ENCODE measurements at regions not wholly inside any gene's neighbourhood (a gene's known extent, or its start where the extent isn't known, plus 50 kb on each side); places are given as distances from the start of the nearest gene placed in this dataset.

GRCh38 chr11:70733327-70734325, 335.3 kb downstream of the CTTN start:
- CTCF ChIA-PET, result no interaction called here
- TF ChIP-seq FOXK2 (IDR thresholded peaks at IDR 0.05) (no peak), L3MBTL2 (conservative IDR thresholded peaks at IDR 0.05) (no peak), NFRKB (IDR thresholded peaks at IDR 0.05) (no peak), TARDBP (IDR thresholded peaks at IDR 0.05) (no peak), SUZ12 (IDR thresholded peaks at IDR 0.05) (no peak), FOXA1 (IDR thresholded peaks at IDR 0.05) (no peak), LEF1 (IDR thresholded peaks at IDR 0.05; ENCODE audit: borderline replicate concordance) (no peak), CTBP1 (IDR thresholded peaks at IDR 0.05; ENCODE audit: borderline replicate concordance) (no peak), FOXM1 (IDR thresholded peaks at IDR 0.05; ENCODE audit: borderline replicate concordance) (no peak), ARNT (IDR thresholded peaks at IDR 0.05) (no peak), ZNF384 (IDR thresholded peaks at IDR 0.05) (no peak), ELF4 (IDR thresholded peaks at IDR 0.05) (no peak), SP1 (IDR thresholded peaks at IDR 0.05) (no peak), HDGF (IDR thresholded peaks at IDR 0.05; ENCODE audit: borderline replicate concordance) (no peak), BHLHE40 (IDR thresholded peaks at IDR 0.05; ENCODE audit: borderline replicate concordance) (no peak)
- TF ChIP-seq, protein P1, sequence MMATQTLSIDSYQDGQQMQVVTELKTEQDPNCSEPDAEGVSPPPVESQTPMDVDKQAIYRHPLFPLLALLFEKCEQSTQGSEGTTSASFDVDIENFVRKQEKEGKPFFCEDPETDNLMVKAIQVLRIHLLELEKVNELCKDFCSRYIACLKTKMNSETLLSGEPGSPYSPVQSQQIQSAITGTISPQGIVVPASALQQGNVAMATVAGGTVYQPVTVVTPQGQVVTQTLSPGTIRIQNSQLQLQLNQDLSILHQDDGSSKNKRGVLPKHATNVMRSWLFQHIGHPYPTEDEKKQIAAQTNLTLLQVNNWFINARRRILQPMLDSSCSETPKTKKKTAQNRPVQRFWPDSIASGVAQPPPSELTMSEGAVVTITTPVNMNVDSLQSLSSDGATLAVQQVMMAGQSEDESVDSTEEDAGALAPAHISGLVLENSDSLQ (IDR thresholded peaks at IDR 0.05), result no peak
- no peak for DNase-seq (ENCODE audit: extremely low spot score)
- POLR2A ChIA-PET, result no interaction called here

DNA sequence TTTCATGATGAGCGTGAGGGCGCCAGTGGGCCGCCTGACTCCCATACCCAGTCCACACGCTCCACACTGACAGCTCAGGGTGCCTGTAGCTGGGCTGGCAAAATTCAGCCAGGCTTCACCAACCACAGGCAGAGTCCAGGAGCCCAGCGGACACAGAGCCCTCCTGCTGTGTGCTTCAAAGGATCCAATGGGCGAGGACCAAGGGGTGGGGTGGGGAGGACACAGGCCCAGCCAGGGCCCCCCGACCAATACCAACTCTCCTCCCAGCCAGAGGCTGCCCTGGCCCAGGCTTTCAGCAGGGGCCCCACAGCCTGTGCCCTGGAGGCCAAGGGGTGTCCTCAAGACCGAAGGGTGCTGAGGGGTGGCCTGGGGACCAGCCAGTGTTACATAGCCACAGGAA, 336.1 kb downstream of the CTTN start:
- ChIA-PET CTCF (no interaction called here), POLR2A (no interaction called here)
- DNase-seq (ENCODE audit: extremely low spot score), result no peak
- TF ChIP-seq SUZ12 (IDR thresholded peaks at IDR 0.05) (no peak), L3MBTL2 (conservative IDR thresholded peaks at IDR 0.05) (no peak), ELF4 (IDR thresholded peaks at IDR 0.05) (no peak), BHLHE40 (IDR thresholded peaks at IDR 0.05; ENCODE audit: borderline replicate concordance) (no peak), TARDBP (IDR thresholded peaks at IDR 0.05) (no peak), FOXK2 (IDR thresholded peaks at IDR 0.05) (no peak), CTBP1 (IDR thresholded peaks at IDR 0.05; ENCODE audit: borderline replicate concordance) (no peak), SP1 (IDR thresholded peaks at IDR 0.05) (no peak), FOXA1 (IDR thresholded peaks at IDR 0.05) (no peak), ZNF384 (IDR thresholded peaks at IDR 0.05) (no peak)
- TF ChIP-seq, protein P1 (IDR thresholded peaks at IDR 0.05), result no peak

DNA sequence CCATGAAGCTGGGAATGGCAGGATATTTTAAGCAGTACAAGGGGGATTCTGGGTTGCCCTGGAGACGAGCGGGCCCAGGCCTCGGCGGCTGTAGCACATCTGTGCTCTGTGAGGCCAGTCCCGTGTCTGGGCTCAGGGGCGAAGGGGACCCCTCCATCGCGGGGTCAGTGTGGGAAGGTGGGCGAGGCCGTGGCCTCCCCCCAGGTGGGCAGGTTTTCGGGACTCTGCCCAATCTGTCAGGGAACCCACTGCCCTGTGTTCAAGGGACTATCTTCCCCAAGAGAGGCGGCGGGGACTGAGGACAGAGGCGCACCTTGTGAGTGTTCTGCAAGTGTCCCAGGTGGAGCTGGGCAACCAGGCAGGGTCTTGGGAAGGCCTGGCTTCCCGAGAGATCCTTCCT, 336.6 kb downstream of the CTTN start:
- TF ChIP-seq SUZ12 (IDR thresholded peaks at IDR 0.05) (no peak), ARNT (IDR thresholded peaks at IDR 0.05) (no peak), TARDBP (IDR thresholded peaks at IDR 0.05) (no peak), FOXK2 (IDR thresholded peaks at IDR 0.05) (no peak)
- ChIA-PET POLR2A (no interaction called here), CTCF (no interaction called here)
- DNase-seq (ENCODE audit: extremely low spot score), result no peak

GRCh38 chr11:70735976-70736375, 337.6 kb downstream of the CTTN start:
- CTCF ChIA-PET, result interaction anchor here (0.6 kb wide), 1 partner anchor 175 kb away, joined by 8 read pairs; no protein-coding TSS in a partner anchor
- POLR2A ChIA-PET, result no interaction called here

GRCh38 chr11:70736461-70736860, 338.1 kb downstream of the CTTN start:
- TF ChIP-seq SP1 (IDR thresholded peaks at IDR 0.05) (no peak), ELF4 (IDR thresholded peaks at IDR 0.05) (no peak)
- ChIA-PET POLR2A (no interaction called here), CTCF (no interaction called here)
- no peak for DNase-seq (ENCODE audit: extremely low spot score)

More at GRCh38 chr11:70735976-70736375, 337.6 kb downstream of the CTTN start:
- TF ChIP-seq L3MBTL2 (conservative IDR thresholded peaks at IDR 0.05), result no peak
- DNase-seq (ENCODE audit: extremely low spot score), result no peak

DNA sequence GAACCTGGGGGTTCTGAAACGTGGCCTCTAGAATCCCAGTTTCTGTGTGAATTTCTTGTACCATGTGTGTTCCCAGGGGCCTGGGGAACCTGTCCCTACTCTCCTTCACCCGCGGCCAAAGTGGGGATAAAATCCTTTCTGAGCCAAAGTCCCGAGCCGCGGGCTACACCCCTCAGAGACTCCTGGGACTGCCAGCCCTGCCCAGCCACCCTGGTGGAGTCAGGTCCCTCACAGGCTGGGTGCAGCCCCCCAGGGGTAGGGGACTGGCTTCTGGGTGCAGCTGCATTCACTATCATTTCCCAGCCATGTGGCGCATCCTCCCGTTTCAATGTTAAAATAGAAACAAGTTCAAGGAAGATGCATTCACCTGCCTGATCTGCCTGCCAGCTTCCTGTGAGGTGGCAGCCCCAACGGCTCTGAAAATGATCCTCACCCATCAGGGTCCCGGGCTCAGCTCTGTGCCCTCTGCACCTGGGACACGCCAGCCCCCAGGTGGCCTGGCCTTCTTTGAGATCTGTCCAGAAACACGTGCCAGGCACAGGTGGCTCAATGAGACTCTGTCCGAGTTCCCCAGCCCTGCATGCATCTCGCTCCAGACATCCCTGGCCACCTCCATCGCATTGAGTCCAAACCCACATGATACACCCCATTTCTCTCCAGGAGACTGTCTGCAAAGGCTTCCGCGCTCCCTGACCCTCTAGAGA, 338.8 kb downstream of the CTTN start:
- DNase-seq (ENCODE audit: extremely low spot score), result no peak
- POLR2A ChIA-PET, result no interaction called here
- CTCF ChIA-PET, result no interaction called here
- no peak for TF ChIP-seq NFRKB (IDR thresholded peaks at IDR 0.05)
- no peak for TF ChIP-seq HDGF (IDR thresholded peaks at IDR 0.05; ENCODE audit: borderline replicate concordance)
- no peak for TF ChIP-seq L3MBTL2 (conservative IDR thresholded peaks at IDR 0.05)
- TF ChIP-seq SUZ12 (IDR thresholded peaks at IDR 0.05), result no peak
- no peak for TF ChIP-seq ELF4 (IDR thresholded peaks at IDR 0.05)
- TF ChIP-seq ZNF384 (IDR thresholded peaks at IDR 0.05), result no peak

DNA sequence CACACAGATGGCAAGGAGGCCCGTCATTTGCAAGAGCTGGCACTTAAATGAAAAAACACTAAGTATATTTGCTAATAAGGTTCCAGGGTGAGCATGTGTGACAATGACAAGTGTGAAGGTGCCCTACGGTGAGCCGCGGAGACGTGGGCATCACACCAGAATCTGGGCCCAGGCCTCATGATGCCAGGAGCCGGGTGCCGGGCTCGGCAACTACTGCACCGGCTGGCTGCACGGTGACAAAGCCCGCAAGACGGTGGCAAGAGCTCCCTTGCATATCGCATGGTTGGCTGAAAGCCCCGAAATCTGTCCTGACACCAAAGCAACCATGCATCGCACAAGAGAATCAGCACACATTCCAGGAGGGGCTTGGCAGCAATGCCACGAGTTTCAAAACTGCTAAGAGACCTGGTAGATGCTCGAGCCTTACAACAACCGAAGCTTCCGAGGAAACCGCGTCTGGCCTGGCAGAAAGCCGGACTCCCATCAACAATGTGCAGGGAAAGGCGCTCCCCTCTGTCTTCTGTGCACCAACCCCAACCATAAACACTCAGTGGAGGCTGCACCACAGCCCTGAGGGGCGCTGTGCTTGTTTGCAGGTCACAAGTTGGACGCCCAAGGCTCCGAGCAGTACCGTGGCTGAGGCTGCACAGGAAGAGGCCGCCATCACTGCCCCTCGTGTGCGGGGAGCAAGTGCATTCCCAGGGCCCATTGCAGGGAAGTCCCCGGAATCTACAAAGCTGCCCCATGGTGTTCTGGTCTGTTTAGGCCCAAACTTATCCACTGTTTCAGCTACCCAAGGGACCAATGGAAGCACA, 339.7 kb downstream of the CTTN start:
- no peak for DNase-seq (ENCODE audit: extremely low spot score)
- no peak for TF ChIP-seq FOXA1 (IDR thresholded peaks at IDR 0.05)
- no peak for TF ChIP-seq HDGF (IDR thresholded peaks at IDR 0.05; ENCODE audit: borderline replicate concordance)
- ChIA-PET CTCF (no interaction called here), POLR2A (no interaction called here)

All from HEK293T (cell line).